NCI-H1436 (cell line): ENCODE measurements at regions not wholly inside any gene's neighbourhood (a gene's known extent, or its start where the extent isn't known, plus 50 kb on each side); places are given as distances from the start of the nearest gene placed in this dataset.
"Not testable (repeated sequence)": the region's sequence is repeated elsewhere in the genome, so short reads cannot be mapped to it uniquely, and the experiment has no call there.

Experiments
- DNase-seq: peaks from one replicate; lab custom pipeline; 2025; lab: John Stamatoyannopoulos, UW

- not testable (repeated sequence) for DNase-seq
Observed at GRCh38 chr7:76971201-76971600, 61.0 kb downstream of the SPDYE17 start.

DNA sequence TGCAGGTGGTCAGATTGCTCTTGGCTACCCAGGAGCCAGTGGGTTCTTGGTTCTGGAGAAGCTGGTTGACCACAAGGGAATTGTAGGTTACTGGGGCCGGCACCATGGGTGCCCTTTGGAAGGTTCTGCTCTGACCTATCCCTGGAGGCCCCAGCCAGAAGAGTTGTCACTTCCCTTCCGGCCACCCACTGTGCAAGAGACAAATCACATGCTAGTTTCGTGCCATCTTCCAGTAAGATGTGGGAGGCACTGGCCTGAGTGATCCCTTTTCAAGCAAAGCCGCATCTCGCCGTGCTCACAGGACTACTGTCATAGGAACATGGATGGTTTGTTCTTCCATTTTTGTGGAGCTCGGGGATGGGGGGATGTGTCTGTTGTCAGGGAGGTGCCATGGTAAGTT lies 62.3 kb downstream of the SPDYE17 start:
- not testable (repeated sequence) for DNase-seq

DNA sequence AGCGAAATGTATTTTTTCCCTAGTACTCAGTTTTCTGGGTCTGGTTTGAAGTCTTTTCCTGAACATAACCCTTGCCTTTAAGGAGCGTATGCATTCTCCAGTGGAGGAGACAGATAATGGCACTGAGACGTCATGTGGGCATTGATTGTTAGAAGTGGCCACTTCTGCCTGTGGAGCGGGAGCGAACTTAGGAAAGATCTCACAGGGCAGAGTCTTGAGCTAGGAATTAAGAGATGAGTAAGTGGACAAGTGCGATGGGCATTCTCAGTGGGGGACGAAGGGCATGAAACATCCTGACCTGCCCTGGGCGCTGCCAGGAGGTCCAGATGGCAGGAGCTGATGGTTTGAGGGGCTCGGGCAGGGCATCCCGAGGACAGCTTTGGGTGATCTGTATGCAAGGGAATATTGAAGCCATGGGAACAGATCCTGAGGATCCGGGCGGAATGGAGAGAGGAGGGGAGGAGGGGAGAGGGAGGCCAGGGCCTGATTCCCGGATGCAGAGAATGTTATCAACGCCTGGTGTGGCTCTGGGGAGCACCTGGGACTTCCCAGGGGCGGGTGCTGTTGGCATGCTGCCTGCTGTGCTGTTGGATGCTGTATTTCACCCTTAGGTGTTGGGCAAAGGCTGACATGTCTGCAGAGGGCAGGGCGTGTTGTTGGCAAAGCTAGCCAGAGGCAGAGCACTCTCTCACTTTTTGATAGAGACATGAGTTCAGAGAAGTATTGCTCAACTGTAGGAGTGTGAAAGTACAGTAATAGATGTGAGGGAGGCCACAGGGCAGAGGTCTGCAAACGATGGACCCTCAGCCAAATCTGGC lies 66.2 kb downstream of the SPDYE17 start:
- DNase-seq = not testable (repeated sequence)

DNA sequence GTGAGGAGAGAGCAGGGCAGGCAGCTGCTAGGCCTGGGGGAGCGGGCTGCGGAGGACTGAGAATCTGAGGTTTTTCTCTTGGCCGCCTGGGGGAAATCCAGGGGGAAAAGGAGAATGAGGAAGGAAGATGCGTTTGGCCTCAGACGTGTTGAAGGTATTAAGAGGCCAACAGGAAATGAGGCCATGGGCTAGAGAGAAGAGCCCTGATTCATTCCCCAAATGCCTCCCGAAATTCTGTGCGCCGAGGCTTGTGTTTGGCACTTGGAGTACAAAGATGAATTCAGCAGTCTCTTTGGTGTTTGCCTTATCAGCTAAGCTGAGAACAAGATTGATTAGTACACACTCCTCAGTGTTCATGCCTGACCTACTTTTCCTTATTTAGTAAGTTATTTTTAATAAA lies 68.1 kb downstream of the SPDYE17 start:
- not testable (repeated sequence) for DNase-seq

- not testable (repeated sequence) for DNase-seq
Observed at GRCh38 chr7:76963061-76963460, 69.1 kb downstream of the SPDYE17 start.

- not testable (repeated sequence) for DNase-seq
Observed at GRCh38 chr7:76960400-76960986, 71.7 kb downstream of the SPDYE17 start.

GRCh38 chr7:76959573-76960399 lies 72.4 kb downstream of the SPDYE17 start:
- not testable (repeated sequence) for DNase-seq

GRCh38 chr7:76956531-76956930 lies 75.6 kb downstream of the SPDYE17 start:
- DNase-seq = not testable (repeated sequence)

DNA sequence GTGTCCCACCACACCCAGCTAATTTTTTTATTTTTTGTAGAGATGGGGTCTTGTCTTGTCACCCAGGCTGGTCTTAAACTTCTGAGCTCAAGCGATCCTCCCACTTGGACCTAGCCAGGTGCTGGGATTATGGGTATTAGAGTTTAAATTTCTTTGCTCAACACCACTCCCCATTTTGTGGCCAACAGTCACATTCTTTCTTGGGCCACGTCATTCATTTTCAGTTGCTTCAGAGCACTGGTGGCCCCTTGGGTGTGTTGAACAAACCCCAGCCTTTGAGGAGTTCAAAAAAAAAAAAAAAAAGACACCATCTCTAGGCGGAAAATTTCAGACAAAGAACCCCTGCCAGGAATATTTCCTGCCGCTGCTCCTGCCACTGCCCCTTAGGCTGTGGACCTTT lies 77.0 kb downstream of the SPDYE17 start:
- not testable (repeated sequence) for DNase-seq

- not testable (repeated sequence) for DNase-seq
Observed at GRCh38 chr7:76944603-76945002, 87.6 kb downstream of the SPDYE17 start.

GRCh38 chr7:76941809-76942765 lies 90.1 kb downstream of the SPDYE17 start:
- not testable (repeated sequence) for DNase-seq

GRCh38 chr7:76937781-76938180 lies 94.4 kb downstream of the SPDYE17 start:
- DNase-seq = not testable (repeated sequence)

DNA sequence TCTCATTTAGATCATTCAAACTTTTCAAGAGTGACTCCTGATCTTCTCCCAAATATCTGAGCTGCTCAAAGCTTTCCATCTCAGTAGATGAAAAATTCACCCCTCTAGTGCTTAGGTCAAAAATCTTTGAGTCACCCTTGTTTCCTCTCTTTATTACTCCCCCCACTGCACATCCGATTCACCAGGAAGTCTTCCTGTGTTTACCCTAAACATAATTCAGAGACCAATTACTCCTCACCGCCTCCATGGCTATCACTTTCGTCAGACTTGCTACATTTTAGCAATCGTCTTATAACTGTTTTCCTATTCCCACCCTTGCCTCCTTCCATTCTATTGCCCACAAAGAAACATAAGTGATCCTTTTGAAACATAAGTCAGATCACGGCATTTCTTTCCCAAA lies 94.8 kb downstream of the SPDYE17 start:
- DNase-seq = not testable (repeated sequence)

- DNase-seq = not testable (repeated sequence)
Observed at GRCh38 chr7:76936346-76936745, 95.8 kb downstream of the SPDYE17 start.

GRCh38 chr7:76934711-76935110 lies 97.5 kb downstream of the SPDYE17 start:
- DNase-seq = not testable (repeated sequence)

- DNase-seq = not testable (repeated sequence)
Observed at GRCh38 chr7:76932957-76933356, 99.2 kb downstream of the SPDYE17 start.

DNA sequence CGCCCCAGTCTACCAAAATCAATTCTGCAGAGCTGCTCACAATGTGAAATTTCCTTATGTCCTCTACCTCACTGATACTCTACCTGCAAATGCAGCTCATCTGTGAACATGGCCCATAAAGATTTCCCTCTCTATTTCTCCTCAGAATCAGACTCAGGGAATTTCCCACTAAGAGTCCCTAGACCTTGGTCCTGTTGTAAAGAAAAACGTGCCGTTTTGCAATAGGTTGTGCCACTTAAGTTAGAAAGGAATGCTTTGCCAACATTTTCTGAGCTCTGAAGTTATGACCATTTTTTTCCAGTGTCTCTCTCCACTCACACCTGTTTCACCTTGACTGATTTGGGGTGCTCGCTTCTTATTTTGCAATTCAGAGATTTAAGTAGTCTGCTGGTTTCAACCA lies 100.7 kb downstream of the SPDYE17 start:
- not testable (repeated sequence) for DNase-seq

- not testable (repeated sequence) for DNase-seq
Observed at GRCh38 chr7:76930416-76930815, 101.7 kb downstream of the SPDYE17 start.

GRCh38 chr7:76928751-76929150 lies 103.4 kb downstream of the SPDYE17 start:
- not testable (repeated sequence) for DNase-seq

- DNase-seq = not testable (repeated sequence)
Observed at GRCh38 chr7:76927741-76928393, 104.3 kb downstream of the SPDYE17 start.

GRCh38 chr7:76926416-76926815 lies 105.7 kb downstream of the SPDYE17 start:
- DNase-seq = not testable (repeated sequence)
